Cardiac fibroblast (primary cell): ENCODE measurements at regions not wholly inside any gene's neighbourhood (a gene's known extent, or its start where the extent isn't known, plus 50 kb on each side); places are given as distances from the start of the nearest gene placed in this dataset.

Experiments
- DNase-seq, 2 donors: peaks; one replicate each; pipeline versions ENCODE4 v3.0.0 to v3.0.0-alpha.2; 2010; ENCODE audit warnings: low read depth in 2 of 2
- H3K4me3 ChIP-seq, 2 donors: replicated peaks in 1 of 2; 1 replicate in 1 of 2; 2 replicates in 1 of 2; pipeline ENCODE4 v1.5.1; 2011; ENCODE audit warnings: low read depth in 2 of 2, low read length in 2 of 2, mild to moderate bottlenecking in 2 of 2, moderate library complexity in 1 of 2
- CTCF ChIP-seq: IDR thresholded peaks from one replicate; pipeline ENCODE4 v1.5.1; 2011; ENCODE audit warnings: low read depth, mild to moderate bottlenecking, low read length, inconsistent platforms

DNA sequence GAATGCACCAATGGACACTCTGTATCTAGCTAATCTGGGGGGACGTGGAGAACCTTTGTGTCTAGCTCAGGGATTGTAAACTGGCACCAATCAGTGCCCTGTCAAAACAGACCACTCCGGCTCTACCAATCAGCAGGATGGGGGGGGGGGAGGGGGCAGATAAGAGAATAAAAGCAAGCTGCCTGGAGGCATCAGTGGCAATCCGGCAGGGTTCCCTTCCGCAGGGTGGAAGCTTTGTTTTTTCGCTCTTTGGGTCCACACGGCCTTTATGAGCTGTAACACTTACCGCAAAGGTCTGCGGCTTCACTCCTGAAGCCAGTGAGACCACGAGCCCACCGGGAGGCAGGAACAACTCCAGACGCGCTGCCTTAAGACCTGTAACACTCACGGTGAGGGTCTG is 827.1 kb downstream of the PLOD2 start:
- no peak for DNase-seq
- no peak for TF ChIP-seq CTCF
- H3K4me3 ChIP-seq = no peak overlapping the region

GRCh38 chr3:145355206-145355605 is 805.8 kb downstream of the PLOD2 start:
- H3K4me3 ChIP-seq = no peak overlapping the region
- no peak for DNase-seq
- no peak for TF ChIP-seq CTCF

- no peak overlapping the region for H3K4me3 ChIP-seq
- DNase-seq = no peak
- TF ChIP-seq CTCF = no peak
These were observed 803.5 kb downstream of the PLOD2 start for GRCh38 chr3:145357453-145357852.

DNA sequence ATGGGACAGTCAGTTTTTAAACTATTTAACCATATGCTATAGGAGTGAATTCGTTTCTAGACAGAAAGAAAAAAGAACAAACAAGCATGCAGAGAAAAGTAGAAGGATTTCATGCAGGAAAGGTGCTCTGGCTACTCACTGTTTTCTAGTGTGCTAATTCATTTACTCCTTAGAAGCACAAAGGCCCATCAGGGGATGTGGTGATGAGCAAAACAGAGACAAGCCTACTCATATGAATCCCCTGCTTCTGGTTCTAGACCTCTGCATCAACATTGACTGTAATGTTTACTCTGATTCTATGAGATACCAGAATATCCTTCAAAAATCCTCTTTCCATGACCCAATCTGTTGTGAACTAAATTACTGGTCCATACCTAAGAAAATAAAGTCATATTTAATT is 801.9 kb downstream of the PLOD2 start:
- DNase-seq = no peak
- no peak for TF ChIP-seq CTCF
- no peak overlapping the region for H3K4me3 ChIP-seq

DNA sequence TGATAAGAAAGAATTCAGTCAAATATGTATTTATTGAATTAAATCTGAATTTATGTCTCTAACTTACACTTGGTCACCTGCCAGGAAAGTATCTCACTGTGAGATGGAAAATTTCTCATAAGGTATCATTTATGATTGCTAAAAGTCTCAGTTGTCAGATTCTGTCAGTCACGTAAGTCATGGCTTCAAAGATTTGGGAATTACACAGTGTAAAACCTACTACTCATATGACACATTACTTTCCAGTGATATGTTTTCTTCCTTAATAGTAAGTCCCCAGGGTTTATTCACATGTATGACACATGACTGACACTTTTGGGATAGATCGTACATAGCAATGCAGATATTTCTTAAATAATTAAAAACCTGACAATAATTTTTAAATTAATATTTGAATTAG is 792.2 kb downstream of the PLOD2 start:
- no peak for DNase-seq
- no peak overlapping the region for H3K4me3 ChIP-seq
- no peak for TF ChIP-seq CTCF

DNA sequence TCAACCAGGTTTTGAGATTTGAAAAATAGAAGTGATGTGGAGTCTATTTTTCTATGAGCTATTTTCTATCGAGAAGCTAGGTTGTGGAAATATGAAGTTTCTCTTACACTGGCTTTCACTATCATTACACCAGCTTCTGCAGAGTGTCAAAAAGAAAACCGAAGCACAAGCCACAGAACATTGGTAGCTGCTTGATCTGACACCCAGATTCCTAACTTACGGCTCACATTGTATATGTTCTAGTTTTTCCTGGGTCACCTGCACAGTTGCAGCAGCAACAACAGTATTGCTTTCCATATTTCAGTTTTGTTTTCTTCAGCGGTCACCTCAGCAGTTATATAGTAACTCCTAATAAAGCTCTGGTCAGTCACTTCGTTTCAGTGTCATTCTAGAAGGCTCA is 790.1 kb downstream of the PLOD2 start:
- TF ChIP-seq CTCF = no peak
- DNase-seq = no peak
- no peak overlapping the region for H3K4me3 ChIP-seq

DNA sequence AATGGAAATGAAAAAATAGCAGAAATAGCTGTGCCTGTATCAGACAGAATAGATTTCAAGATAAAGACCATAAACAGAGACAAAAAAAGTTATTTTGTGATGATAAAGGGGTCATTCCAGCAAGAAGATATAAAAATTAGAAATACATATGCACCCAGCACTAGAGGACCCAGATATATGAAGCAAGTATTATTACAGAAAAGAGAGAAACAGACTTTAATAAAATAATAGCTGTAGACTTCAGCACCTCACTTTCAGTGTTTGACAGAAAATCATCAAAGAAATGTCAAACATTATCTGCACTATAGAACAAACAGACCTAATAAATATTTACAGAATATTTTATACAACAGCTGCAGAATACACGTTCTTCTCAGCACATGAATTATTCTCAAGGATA is 783.7 kb downstream of the PLOD2 start:
- no peak for DNase-seq
- no peak for TF ChIP-seq CTCF
- H3K4me3 ChIP-seq = no peak overlapping the region
